ENCODE measurements at regions not wholly inside any gene's neighbourhood (a gene's known extent, or its start where the extent isn't known, plus 50 kb on each side); places are given as distances from the start of the nearest gene placed in this dataset.
"Not testable (repeated sequence)": the region's sequence is repeated elsewhere in the genome, so short reads cannot be mapped to it uniquely, and the experiment has no call there.

GRCh38 chr3:56929809-56930615, 128.3 kb upstream of the ARHGEF3 start:
- Histone ChIP-seq H3K27me3 (no peaks in the 10 kb centered on the region), H3K27ac (no peak overlapping the region), H3K4me1 (ENCODE audit: control insufficient read depth in 1 of 2, insufficient read depth in 1 of 2, low read depth in 1 of 2, low read length in 1 of 2) (no peaks in the 10 kb centered on the region), H3K4me3 (ENCODE audit: low read depth in 1 of 2, low read length in 1 of 2) (no peak overlapping the region), H3K9me3 (no peaks in the 10 kb centered on the region), H3K36me3 (no peaks in the 10 kb centered on the region)
- TF ChIP-seq CTCF (IDR thresholded peaks at IDR 0.05) = no peak

GRCh38 chr3:56928379-56929068, 126.8 kb upstream of the ARHGEF3 start:
- Histone ChIP-seq H3K4me3 (ENCODE audit: low read depth in 1 of 2, low read length in 1 of 2) (no peak overlapping the region), H3K36me3 (no peaks in the 10 kb centered on the region), H3K27ac (no peak overlapping the region), H3K4me1 (ENCODE audit: control insufficient read depth in 1 of 2, insufficient read depth in 1 of 2, low read depth in 1 of 2, low read length in 1 of 2) (no peaks in the 10 kb centered on the region), H3K27me3 (no peaks in the 10 kb centered on the region), H3K9me3 (no peaks in the 10 kb centered on the region)
- TF ChIP-seq CTCF (IDR thresholded peaks at IDR 0.05) = no peak

GRCh38 chr3:56927855-56928254, 126.1 kb upstream of the ARHGEF3 start:
- TF ChIP-seq CTCF (IDR thresholded peaks at IDR 0.05) = no peak
- no peaks in the 10 kb centered on the region for H3K9me3 ChIP-seq
- H3K27me3 ChIP-seq = no peaks in the 10 kb centered on the region
- H3K4me1 ChIP-seq (ENCODE audit: control insufficient read depth in 1 of 2, insufficient read depth in 1 of 2, low read depth in 1 of 2, low read length in 1 of 2) = no peaks in the 10 kb centered on the region
- no peak overlapping the region for H3K27ac ChIP-seq
- H3K36me3 ChIP-seq = no peaks in the 10 kb centered on the region
- H3K4me3 ChIP-seq (ENCODE audit: low read depth in 1 of 2, low read length in 1 of 2) = no peak overlapping the region

GRCh38 chr3:56926947-56927282, 125.2 kb upstream of the ARHGEF3 start:
- Histone ChIP-seq H3K27ac (no peak overlapping the region), H3K4me3 (ENCODE audit: low read depth in 1 of 2, low read length in 1 of 2) (no peak overlapping the region), H3K36me3 (no peaks in the 10 kb centered on the region), H3K4me1 (ENCODE audit: control insufficient read depth in 1 of 2, insufficient read depth in 1 of 2, low read depth in 1 of 2, low read length in 1 of 2) (peaks cover 0 to 4% of the 10 kb centered on the region in 2 experiments), H3K27me3 (no peaks in the 10 kb centered on the region), H3K9me3 (no peaks in the 10 kb centered on the region)
- no peak for TF ChIP-seq CTCF (IDR thresholded peaks at IDR 0.05)

GRCh38 chr3:56926243-56926946, 124.6 kb upstream of the ARHGEF3 start:
- H3K27ac ChIP-seq = no peak overlapping the region
- no peak for TF ChIP-seq CTCF (IDR thresholded peaks at IDR 0.05)
- H3K27me3 ChIP-seq = no peaks in the 10 kb centered on the region
- no peak overlapping the region for H3K4me3 ChIP-seq (ENCODE audit: low read depth in 1 of 2, low read length in 1 of 2)
- peaks cover 0 to 8% of the 10 kb centered on the region in 2 experiments for H3K4me1 ChIP-seq (ENCODE audit: control insufficient read depth in 1 of 2, insufficient read depth in 1 of 2, low read depth in 1 of 2, low read length in 1 of 2)
- H3K9me3 ChIP-seq = no peaks in the 10 kb centered on the region
- no peaks in the 10 kb centered on the region for H3K36me3 ChIP-seq

GRCh38 chr3:56924700-56925099, 123.0 kb upstream of the ARHGEF3 start:
- not testable (repeated sequence) for H3K4me1 ChIP-seq (ENCODE audit: control insufficient read depth in 1 of 2, insufficient read depth in 1 of 2, low read depth in 1 of 2, low read length in 1 of 2); H3K36me3 ChIP-seq; H3K27me3 ChIP-seq; H3K4me3 ChIP-seq (ENCODE audit: low read depth in 1 of 2, low read length in 1 of 2); H3K9me3 ChIP-seq; H3K27ac ChIP-seq
